Spleen (tissue), 7 donors: ENCODE measurements at regions not wholly inside any gene's neighbourhood (a gene's known extent, or its start where the extent isn't known, plus 50 kb on each side); places are given as distances from the start of the nearest gene placed in this dataset.

ENCODE experiments used
- POLR2A ChIP-seq, 3 donors: fragments of 450-650 bp; IDR thresholded peaks; one replicate each; pipeline ENCODE4 v1.5.1; 2017; ENCODE audit warnings: antibody characterized with exemption in 3 of 3, mild to moderate bottlenecking in 1 of 3
- TF ChIP-seq, protein P1 (sequence below), 11 experiments: fragments of 200-600 bp in 7 of 11; fragments of 450-650 bp in 4 of 11; sonication (generic) in 4 of 11; IDR thresholded peaks in 8 of 11; conservative IDR thresholded peaks in 3 of 11; 1 replicate in 7 of 11; 2 replicates in 4 of 11; pipeline versions ENCODE4 v1.4.0 to v1.8.0; 2016 to 2021; ENCODE audit warnings: antibody characterized with exemption in 11 of 11, inconsistent platforms in 4 of 11, mild to moderate bottlenecking in 1 of 11
- donor health status: DM: no; HTN: no; CAD: no; lungs with moderate emphysema.
- donor health status: DM: no; HTN: no; CAD: no.
- donor health status: DM: no; HTN: no; CAD: no.

DNA sequence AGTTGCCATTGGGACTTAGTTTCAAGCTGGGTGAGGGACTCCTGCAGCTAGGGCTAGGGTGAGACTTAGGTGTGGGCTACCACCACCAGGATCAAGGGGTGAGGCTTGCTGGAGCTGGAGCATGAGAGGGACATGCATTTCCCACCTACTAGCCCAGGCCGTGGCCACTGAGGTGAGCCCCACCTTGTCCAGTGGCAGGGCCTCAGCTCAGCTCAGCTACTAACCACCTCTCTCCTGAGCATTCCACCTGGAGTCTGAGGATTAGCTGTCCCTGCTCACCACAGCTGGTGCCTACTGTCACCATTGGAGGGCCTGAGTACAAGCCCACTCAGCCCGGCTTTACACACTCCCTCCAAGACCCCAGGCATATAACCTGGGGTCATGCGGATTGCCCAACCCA is 62.6 kb upstream of the MAGEH1 start:
- TF ChIP-seq, protein P1, sequence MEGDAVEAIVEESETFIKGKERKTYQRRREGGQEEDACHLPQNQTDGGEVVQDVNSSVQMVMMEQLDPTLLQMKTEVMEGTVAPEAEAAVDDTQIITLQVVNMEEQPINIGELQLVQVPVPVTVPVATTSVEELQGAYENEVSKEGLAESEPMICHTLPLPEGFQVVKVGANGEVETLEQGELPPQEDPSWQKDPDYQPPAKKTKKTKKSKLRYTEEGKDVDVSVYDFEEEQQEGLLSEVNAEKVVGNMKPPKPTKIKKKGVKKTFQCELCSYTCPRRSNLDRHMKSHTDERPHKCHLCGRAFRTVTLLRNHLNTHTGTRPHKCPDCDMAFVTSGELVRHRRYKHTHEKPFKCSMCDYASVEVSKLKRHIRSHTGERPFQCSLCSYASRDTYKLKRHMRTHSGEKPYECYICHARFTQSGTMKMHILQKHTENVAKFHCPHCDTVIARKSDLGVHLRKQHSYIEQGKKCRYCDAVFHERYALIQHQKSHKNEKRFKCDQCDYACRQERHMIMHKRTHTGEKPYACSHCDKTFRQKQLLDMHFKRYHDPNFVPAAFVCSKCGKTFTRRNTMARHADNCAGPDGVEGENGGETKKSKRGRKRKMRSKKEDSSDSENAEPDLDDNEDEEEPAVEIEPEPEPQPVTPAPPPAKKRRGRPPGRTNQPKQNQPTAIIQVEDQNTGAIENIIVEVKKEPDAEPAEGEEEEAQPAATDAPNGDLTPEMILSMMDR (IDR thresholded peaks at IDR 0.05 in 8 of 11, conservative IDR thresholded peaks at IDR 0.05 in 3 of 11) = no peak
- TF ChIP-seq POLR2A (IDR thresholded peaks at IDR 0.05) = no peak
